Body of pancreas (tissue), 4 donors: ENCODE measurements at regions not wholly inside any gene's neighbourhood (a gene's known extent, or its start where the extent isn't known, plus 50 kb on each side); places are given as distances from the start of the nearest gene placed in this dataset.

Experiments
- POLR2A ChIP-seq, 3 donors: fragments of 450-650 bp; IDR thresholded peaks; one replicate each; pipeline ENCODE4 v1.6.1; 2016; ENCODE audit warnings: antibody characterized with exemption in 3 of 3, mild to moderate bottlenecking in 2 of 3
- TF ChIP-seq, protein P1 (sequence below), 7 experiments: fragments of 450-650 bp in 4 of 7; fragments of 200-600 bp in 3 of 7; sonication (generic) in 3 of 7; IDR thresholded peaks; one replicate each; pipeline ENCODE4 v1.5.1; 2016 to 2019; ENCODE audit warnings: antibody characterized with exemption in 7 of 7

DNA sequence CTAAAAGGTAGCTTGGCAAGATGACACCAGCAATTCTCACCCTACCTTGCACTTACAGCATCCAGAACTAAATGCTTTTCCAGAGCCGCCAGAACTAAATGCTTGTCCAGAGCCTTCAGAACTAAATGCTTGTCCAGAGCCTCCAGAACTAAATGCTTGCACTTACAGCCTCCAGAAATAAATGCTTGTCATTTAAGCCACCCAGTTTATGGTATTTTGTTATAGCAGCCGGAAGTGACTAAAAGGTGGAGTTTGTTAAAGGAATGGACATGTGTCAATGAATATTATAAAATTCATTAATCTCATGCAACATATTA is 133.5 kb downstream of the GPX5 start:
- no peak for TF ChIP-seq POLR2A (IDR thresholded peaks at IDR 0.05)
- TF ChIP-seq, protein P1, sequence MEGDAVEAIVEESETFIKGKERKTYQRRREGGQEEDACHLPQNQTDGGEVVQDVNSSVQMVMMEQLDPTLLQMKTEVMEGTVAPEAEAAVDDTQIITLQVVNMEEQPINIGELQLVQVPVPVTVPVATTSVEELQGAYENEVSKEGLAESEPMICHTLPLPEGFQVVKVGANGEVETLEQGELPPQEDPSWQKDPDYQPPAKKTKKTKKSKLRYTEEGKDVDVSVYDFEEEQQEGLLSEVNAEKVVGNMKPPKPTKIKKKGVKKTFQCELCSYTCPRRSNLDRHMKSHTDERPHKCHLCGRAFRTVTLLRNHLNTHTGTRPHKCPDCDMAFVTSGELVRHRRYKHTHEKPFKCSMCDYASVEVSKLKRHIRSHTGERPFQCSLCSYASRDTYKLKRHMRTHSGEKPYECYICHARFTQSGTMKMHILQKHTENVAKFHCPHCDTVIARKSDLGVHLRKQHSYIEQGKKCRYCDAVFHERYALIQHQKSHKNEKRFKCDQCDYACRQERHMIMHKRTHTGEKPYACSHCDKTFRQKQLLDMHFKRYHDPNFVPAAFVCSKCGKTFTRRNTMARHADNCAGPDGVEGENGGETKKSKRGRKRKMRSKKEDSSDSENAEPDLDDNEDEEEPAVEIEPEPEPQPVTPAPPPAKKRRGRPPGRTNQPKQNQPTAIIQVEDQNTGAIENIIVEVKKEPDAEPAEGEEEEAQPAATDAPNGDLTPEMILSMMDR (IDR thresholded peaks at IDR 0.05) = no peak
